IPS DF 19.7 (cell line): ENCODE measurements at regions not wholly inside any gene's neighbourhood (a gene's known extent, or its start where the extent isn't known, plus 50 kb on each side); places are given as distances from the start of the nearest gene placed in this dataset.

Experiments used
- DNase-seq: peaks from one replicate; pipeline ENCODE4 v3.0.0-alpha.2; 2013; ENCODE audit warnings: low read depth, low spot score

GRCh38 chr4:133476063-133476462 lies 327.0 kb downstream of the PCDH10 start:
- no peak for DNase-seq

- no peak for DNase-seq
These were observed 325.4 kb downstream of the PCDH10 start for GRCh38 chr4:133474501-133474900.

- DNase-seq = no peak
These were observed 323.1 kb downstream of the PCDH10 start for GRCh38 chr4:133472244-133472643.

GRCh38 chr4:133467290-133467947 lies 318.3 kb downstream of the PCDH10 start:
- no peak for DNase-seq

- DNase-seq = no peak
These were observed 315.9 kb downstream of the PCDH10 start for GRCh38 chr4:133465022-133465421.

- no peak for DNase-seq
These were observed 315.2 kb downstream of the PCDH10 start for GRCh38 chr4:133464311-133464710.

- no peak for DNase-seq
These were observed 303.6 kb downstream of the PCDH10 start for GRCh38 chr4:133452678-133453077.

- DNase-seq = no peak
These were observed 301.7 kb downstream of the PCDH10 start for GRCh38 chr4:133450813-133451212.

GRCh38 chr4:133440404-133440803 lies 291.3 kb downstream of the PCDH10 start:
- DNase-seq = no peak

GRCh38 chr4:133439830-133440229 lies 290.7 kb downstream of the PCDH10 start:
- no peak for DNase-seq

- DNase-seq = no peak
These were observed 275.5 kb downstream of the PCDH10 start for GRCh38 chr4:133424605-133425004.

GRCh38 chr4:133403913-133404312 lies 254.8 kb downstream of the PCDH10 start:
- DNase-seq = no peak

GRCh38 chr4:133402616-133403015 lies 253.5 kb downstream of the PCDH10 start:
- no peak for DNase-seq

- no peak for DNase-seq
These were observed 246.0 kb downstream of the PCDH10 start for GRCh38 chr4:133394971-133395627.

- no peak for DNase-seq
These were observed 241.2 kb downstream of the PCDH10 start for GRCh38 chr4:133390198-133390855.

- DNase-seq = no peak
These were observed 239.9 kb downstream of the PCDH10 start for GRCh38 chr4:133389029-133389428.

GRCh38 chr4:133385161-133385954 lies 236.3 kb downstream of the PCDH10 start:
- DNase-seq = no peak

GRCh38 chr4:133379681-133380438 lies 230.8 kb downstream of the PCDH10 start:
- DNase-seq = no peak

GRCh38 chr4:133377286-133377685 lies 228.2 kb downstream of the PCDH10 start:
- DNase-seq = peak; percentile 28

GRCh38 chr4:133372699-133373098 lies 223.6 kb downstream of the PCDH10 start:
- DNase-seq = no peak

- DNase-seq = no peak
These were observed 206.5 kb downstream of the PCDH10 start for GRCh38 chr4:133355633-133356032.
